ENCODE measurements at regions not wholly inside any gene's neighbourhood (a gene's known extent, or its start where the extent isn't known, plus 50 kb on each side); places are given as distances from the start of the nearest gene placed in this dataset.
"Not testable (repeated sequence)": the region's sequence is repeated elsewhere in the genome, so short reads cannot be mapped to it uniquely, and the experiment has no call there.

DNA sequence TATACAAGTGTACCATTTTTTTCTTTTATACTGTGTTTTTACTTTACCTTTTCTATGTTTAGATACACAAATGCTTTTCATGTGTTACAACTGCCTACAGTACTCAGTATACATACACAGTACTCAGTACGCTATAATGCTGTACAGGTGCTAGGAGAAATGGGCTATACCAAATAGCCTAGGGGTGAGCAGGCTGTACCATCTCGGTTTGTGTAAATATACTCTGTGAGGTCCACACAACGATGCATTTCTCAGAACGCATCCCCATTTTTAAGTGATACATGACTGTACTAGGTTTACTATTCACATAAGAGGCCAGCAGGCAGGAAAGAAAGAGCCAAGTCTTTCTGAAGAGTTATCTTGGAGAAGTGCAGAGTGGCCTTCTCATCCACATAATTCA, 426.4 kb upstream of the MTPN start:
- Histone ChIP-seq H3K36me3 (ENCODE audit: insufficient read depth) (no peaks in the 10 kb centered on the region), H3K4me3 (ENCODE audit: low read depth, low read length) (no peak overlapping the region), H3K27ac (ENCODE audit: low read depth) (no peak overlapping the region), H3K4me1 (ENCODE audit: insufficient read depth) (no peaks in the 10 kb centered on the region)
- no peak for DNase-seq (ENCODE audit: extremely low spot score)
- 91% methylated on average over 4 of the region's 4 CpGs for WGBS

DNA sequence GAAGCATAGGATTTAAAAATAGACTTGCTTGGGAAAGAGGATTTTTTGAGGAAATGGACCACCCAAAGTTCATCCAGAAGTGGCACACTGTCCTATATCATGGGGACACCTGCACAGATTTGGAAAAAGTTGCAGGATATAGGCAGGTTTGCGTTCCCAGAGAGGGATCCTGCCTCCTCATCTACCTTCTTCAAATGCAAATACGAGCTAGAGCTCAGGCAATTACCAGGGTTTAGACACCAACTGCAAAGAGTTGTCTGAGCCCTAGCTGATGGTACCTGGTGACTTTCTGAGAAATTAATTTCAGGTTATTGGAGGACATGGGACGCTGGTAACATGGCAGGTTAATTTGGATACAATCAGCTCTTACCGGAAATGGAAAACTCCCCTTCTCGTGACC, 423.7 kb upstream of the MTPN start:
- 77% methylated on average over 5 of the region's 5 CpGs for WGBS
- no peak overlapping the region for H3K4me3 ChIP-seq (ENCODE audit: low read depth, low read length)
- H3K4me1 ChIP-seq (ENCODE audit: insufficient read depth): no peaks in the 10 kb centered on the region

DNA sequence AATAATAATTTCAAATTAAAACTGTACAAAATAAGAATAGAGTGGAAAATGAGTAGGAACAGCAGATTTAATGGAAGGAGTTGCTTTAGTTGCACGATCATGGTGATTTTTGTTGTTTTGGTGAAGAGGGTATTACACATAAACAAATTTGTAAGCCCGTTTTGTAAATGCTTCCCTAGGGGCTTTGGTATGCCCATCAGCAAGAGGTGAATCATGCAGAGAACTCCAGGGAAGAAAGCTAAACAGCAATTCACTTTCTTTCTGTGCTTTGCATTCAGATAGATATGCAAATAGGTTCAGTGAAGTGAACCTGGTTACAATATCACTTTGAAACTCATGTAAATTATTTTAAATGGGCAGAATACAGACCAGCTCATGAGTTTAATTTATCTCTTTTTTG, 422.2 kb upstream of the MTPN start:
- WGBS: 52% methylated on average over 2 of the region's 2 CpGs
- DNase-seq (ENCODE audit: extremely low spot score): no peak
- Histone ChIP-seq H3K27ac (ENCODE audit: low read depth) (no peak overlapping the region), H3K36me3 (ENCODE audit: insufficient read depth) (no peaks in the 10 kb centered on the region), H3K4me1 (ENCODE audit: insufficient read depth) (no peaks in the 10 kb centered on the region), H3K4me3 (ENCODE audit: low read depth, low read length) (no peak overlapping the region)

More for the DNA sequence above, 423.7 kb upstream of the MTPN start:
- Histone ChIP-seq H3K27ac (ENCODE audit: low read depth) (no peak overlapping the region), H3K36me3 (ENCODE audit: insufficient read depth) (no peaks in the 10 kb centered on the region)
- DNase-seq (ENCODE audit: extremely low spot score): no peak

DNA sequence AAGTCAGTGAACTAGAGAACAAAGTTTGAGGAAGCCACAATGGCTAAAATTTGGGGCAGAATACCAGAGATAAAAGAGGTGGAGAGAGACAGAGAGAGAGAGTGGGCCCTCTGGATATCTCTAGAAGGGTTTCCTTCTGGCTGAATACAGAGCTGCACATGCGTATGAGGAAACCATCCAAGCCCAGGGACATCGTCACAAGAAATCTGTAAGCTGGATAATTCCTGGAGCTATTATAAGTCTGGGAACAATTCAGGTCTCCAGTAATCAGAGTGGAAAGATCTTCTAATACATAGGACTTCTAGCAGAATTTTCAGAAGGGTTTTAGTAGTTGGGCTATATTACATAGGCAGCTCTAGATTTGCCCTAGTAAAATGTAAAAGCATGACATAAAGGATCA, 415.7 kb upstream of the MTPN start:
- WGBS: 66% methylated on average over 2 of the region's 2 CpGs
- DNase-seq (ENCODE audit: extremely low spot score): no peak
- Histone ChIP-seq H3K36me3 (ENCODE audit: insufficient read depth) (no peaks in the 10 kb centered on the region), H3K4me1 (ENCODE audit: insufficient read depth) (no peaks in the 10 kb centered on the region), H3K27ac (ENCODE audit: low read depth) (no peak overlapping the region), H3K4me3 (ENCODE audit: low read depth, low read length) (no peak overlapping the region)

DNA sequence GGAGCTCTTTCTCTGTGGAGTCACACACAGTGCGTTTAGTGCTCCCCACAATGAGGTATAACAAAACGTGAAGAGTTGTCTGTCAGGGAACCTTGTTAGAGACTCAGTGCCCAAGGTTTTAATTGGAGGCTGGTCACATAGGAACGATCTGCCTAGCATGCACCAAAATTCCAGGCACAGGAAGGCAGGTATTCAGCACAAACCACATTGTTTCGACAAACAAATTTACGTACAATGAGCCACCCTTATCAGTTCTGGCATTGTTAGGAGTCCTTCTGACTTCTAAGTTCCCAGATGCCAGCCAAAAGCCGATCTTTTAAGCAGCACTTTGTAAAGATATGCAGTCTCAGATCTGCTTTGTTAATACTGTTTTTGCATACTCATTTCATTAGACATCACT, 414.2 kb upstream of the MTPN start:
- no peak for DNase-seq (ENCODE audit: extremely low spot score)
- Histone ChIP-seq H3K36me3 (ENCODE audit: insufficient read depth) (no peaks in the 10 kb centered on the region), H3K27ac (ENCODE audit: low read depth) (no peak overlapping the region), H3K4me1 (ENCODE audit: insufficient read depth) (no peaks in the 10 kb centered on the region), H3K4me3 (ENCODE audit: low read depth, low read length) (no peak overlapping the region)
- 64% methylated on average over 6 of the region's 6 CpGs for WGBS

DNA sequence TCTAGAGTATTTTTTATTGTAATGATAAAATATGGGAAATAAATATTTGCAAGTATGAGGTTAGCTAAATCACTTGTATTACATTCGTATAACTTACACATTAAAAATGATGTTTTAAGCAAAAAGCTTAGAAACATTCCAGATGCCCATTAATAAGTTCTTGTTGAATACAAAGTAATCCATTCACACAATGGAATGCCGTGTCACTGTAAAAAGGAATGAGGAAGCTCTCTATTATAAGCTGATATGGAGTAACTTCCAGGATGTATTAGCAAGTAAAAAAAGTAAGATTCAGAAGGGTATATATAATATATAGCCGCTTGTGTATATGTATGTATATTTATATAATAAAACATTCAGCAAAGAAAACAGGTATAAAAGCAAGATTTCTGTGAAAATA, 412.8 kb upstream of the MTPN start:
- Histone ChIP-seq H3K27ac (ENCODE audit: low read depth) (no peak overlapping the region), H3K4me1 (ENCODE audit: insufficient read depth) (no peaks in the 10 kb centered on the region), H3K36me3 (ENCODE audit: insufficient read depth) (no peaks in the 10 kb centered on the region), H3K4me3 (ENCODE audit: low read depth, low read length) (no peak overlapping the region)
- 72% methylated on average over 3 of the region's 3 CpGs for WGBS
- DNase-seq (ENCODE audit: extremely low spot score): no peak

DNA sequence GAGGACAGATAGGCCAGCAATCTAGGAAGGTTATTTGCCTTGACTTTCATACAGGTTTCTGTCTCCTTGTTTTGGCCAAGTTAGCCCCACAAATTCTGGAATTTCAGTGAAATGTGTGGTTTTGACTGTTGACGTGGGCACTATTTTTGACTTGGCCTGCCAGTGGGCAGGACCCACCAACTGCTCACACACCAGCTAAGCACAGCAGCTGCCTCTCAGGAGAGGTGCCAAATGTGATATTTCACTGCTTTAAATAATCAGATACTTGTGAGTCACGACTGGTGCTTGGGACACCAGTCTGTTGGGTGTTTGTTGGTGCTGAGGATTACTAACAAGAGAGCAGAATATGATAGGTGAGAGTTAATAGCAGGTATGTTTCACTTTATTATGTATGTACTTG, 409.7 kb upstream of the MTPN start:
- no peak for DNase-seq (ENCODE audit: extremely low spot score)

DNA sequence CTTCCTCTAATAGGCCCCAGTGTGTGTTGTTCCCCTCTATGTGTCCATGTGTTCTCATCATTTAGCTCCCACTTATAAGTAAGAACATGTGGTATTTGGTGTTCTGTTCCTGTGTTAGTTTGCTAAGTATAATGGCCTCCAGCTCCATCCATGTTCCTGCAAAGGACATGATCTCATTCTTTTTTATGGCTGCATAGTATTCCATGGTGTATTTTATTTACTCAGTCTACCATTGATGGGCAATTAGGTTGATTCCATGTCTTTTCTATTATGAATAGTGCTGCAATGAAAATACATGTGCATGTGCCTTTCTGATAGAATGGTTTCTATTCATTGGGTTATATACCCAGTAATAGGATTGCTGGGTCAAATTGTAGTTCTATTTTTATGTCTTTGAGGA, 394.2 kb upstream of the MTPN start:
- H3K4me3 ChIP-seq (ENCODE audit: low read depth, low read length); H3K4me1 ChIP-seq (ENCODE audit: insufficient read depth); H3K36me3 ChIP-seq (ENCODE audit: insufficient read depth); H3K27ac ChIP-seq (ENCODE audit: low read depth); DNase-seq (ENCODE audit: extremely low spot score): not testable (repeated sequence)

More for the DNA sequence above, 409.7 kb upstream of the MTPN start:
- 65% methylated on average over 2 of the region's 2 CpGs for WGBS
- no peaks in the 10 kb centered on the region for H3K4me1 ChIP-seq (ENCODE audit: insufficient read depth)
- H3K27ac ChIP-seq (ENCODE audit: low read depth): no peak overlapping the region
- H3K4me3 ChIP-seq (ENCODE audit: low read depth, low read length): no peak overlapping the region
- H3K36me3 ChIP-seq (ENCODE audit: insufficient read depth): no peaks in the 10 kb centered on the region

DNA sequence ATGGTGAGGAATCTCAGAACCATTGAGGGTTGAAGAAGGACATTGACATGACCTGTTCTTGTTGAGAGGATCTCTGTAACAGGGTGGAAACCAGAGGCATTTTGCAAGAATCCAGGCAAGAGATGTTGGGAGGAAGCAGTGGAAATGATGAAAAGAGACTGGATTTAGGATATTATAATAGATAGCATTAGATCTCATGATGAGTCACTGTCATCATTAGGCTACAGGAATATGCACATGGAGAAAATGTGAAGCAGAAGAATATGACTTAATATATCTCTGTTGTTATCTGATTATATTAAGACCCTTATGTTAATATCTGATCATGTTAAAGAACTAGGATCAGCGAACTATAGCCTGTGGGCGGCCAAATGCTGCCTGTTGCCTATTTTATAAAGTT, 393.0 kb upstream of the MTPN start:
- WGBS: 97% methylated on average over 2 of the region's 2 CpGs
- H3K36me3 ChIP-seq (ENCODE audit: insufficient read depth): no peaks in the 10 kb centered on the region
- H3K4me3 ChIP-seq (ENCODE audit: low read depth, low read length): no peak overlapping the region
- H3K27ac ChIP-seq (ENCODE audit: low read depth): no peak overlapping the region
- H3K4me1 ChIP-seq (ENCODE audit: insufficient read depth): no peaks in the 10 kb centered on the region
- no peak for DNase-seq (ENCODE audit: extremely low spot score)

DNA sequence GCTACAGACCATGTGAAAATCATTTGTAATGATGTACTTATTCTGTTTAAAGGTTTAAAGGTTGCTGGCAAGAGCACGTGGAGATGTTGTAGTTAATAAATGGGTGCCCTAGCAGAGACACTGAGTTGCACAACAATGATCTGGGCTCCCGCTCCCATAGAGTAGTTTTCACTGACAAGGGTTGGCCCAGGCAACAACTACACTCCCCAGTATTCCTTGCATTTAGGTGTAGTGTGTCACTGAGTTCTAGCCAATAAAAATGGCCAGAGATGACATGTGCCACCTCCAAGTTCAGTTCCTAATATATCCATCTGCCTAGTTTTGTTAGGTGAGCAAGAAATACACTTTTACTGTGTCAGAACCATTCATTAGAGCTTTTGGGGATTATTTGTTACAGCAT, 392.1 kb upstream of the MTPN start:
- Histone ChIP-seq H3K36me3 (ENCODE audit: insufficient read depth) (no peaks in the 10 kb centered on the region), H3K27ac (ENCODE audit: low read depth) (no peak overlapping the region), H3K4me3 (ENCODE audit: low read depth, low read length) (no peak overlapping the region), H3K4me1 (ENCODE audit: insufficient read depth) (no peaks in the 10 kb centered on the region)
- 86% methylated on average over 2 of the region's 2 CpGs for WGBS
- no peak for DNase-seq (ENCODE audit: extremely low spot score)

DNA sequence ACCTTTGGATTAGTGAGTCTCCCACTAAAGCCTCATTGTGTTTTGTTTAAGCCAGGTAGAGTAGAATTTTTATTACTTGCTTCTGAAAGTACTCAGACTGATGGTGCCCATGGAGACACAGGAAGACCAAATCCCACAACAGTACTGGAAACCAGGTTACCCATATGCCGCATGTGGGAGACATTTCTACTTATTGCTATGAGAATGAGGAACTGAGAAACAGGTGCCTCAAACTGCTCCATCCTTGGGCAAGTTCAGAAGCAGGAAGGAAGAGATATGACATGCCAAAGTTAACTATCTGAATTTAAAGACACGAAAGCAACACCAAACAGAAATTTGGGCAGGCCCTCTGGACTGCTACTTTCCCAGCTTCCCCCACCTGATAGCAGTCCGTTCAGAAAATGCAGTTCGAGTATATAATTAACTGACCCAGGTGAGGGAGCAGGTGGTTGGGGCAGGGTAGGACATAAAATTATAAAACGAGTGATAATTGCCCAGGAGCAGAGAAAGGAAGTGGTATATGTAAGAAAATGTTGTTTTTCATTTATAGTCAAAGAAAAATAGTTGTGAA, 382.3 kb upstream of the MTPN start:
- DNase-seq (ENCODE audit: extremely low spot score): no peak
- Histone ChIP-seq H3K4me3 (ENCODE audit: low read depth, low read length) (no peak overlapping the region), H3K36me3 (ENCODE audit: insufficient read depth) (no peaks in the 10 kb centered on the region), H3K4me1 (ENCODE audit: insufficient read depth) (no peaks in the 10 kb centered on the region), H3K27ac (ENCODE audit: low read depth) (no peak overlapping the region)
- 79% methylated on average over 5 of the region's 5 CpGs for WGBS

DNA sequence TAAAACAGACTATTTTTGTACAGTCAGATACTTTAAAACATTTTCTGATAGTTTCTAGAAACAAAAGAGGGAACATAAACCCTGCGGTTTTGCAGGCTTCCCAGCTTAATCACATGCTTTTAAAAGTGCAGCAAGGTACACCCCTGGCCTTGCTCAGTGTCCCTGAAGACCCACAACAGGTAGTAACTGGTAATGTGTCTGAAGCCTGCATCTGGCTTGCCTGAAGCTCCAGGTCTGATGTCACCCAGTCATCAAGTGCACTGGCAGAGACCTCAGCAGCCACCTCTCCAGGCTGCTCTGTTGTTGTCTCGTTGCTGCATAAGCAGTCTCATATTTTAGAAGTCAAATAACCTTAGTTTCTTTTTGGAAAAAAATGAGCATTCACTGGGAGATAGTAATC, 376.1 kb upstream of the MTPN start:
- DNase-seq (ENCODE audit: extremely low spot score): no peak
- Histone ChIP-seq H3K4me3 (ENCODE audit: low read depth, low read length) (no peak overlapping the region), H3K4me1 (ENCODE audit: insufficient read depth) (no peaks in the 10 kb centered on the region), H3K27ac (ENCODE audit: low read depth) (no peak overlapping the region), H3K36me3 (ENCODE audit: insufficient read depth) (no peaks in the 10 kb centered on the region)
- 69% methylated on average over 2 of the region's 2 CpGs for WGBS

DNA sequence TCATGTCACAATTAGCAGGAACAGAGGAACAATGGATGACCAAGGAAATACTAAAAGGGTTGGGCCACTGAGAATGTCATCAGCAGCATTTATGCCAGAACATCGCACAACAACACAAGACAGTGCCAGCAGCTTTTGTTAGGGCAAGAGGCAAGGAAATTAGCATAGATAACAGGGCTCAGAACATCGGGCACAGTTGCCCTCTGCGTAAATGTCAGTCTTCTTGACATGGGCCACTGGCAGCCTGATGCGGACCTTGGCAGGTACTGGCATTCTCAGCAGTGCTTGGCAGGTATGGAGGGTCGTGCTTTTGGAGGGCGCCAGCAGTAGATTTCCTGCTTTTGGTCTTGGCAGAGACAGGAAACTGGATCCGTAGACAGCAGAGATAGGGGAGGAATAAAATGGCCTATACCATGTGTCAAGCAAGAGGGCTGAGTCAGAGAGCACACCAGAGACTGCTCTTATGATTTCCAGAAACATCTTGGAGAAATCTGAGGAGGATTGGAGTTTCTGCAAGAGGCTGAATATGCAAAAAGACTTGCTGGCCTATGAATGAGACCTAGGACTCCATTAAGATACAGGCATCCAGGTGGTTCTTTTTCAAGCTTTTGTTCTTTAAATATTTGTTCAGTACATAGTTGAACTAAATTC, 371.5 kb upstream of the MTPN start:
- no peak overlapping the region for H3K27ac ChIP-seq (ENCODE audit: low read depth)
- WGBS: 76% methylated on average over 7 of the region's 7 CpGs
- DNase-seq (ENCODE audit: extremely low spot score): no peak
- H3K4me1 ChIP-seq (ENCODE audit: insufficient read depth): no peaks in the 10 kb centered on the region
- no peak overlapping the region for H3K4me3 ChIP-seq (ENCODE audit: low read depth, low read length)
- no peaks in the 10 kb centered on the region for H3K36me3 ChIP-seq (ENCODE audit: insufficient read depth)

DNA sequence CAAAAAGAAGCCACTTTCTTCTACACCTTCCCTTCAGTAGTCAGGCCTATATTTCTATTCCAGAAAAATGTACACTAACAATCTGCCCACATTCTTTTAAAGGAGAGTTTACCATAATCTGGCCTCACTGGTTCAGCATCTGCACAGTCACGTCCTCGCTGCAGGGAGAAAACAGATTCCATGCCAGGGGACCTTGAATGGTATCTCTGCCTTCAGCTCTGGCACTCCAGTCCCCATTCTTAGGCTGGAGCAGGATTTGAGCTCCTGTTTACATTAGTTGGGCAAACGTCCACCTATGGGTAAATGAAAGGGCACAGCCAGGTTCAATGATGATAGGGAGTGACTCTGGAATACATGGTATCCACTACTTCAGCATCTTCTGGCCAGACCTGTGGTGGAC, 371.0 kb upstream of the MTPN start:
- H3K4me1 ChIP-seq (ENCODE audit: insufficient read depth): no peaks in the 10 kb centered on the region
- no peaks in the 10 kb centered on the region for H3K36me3 ChIP-seq (ENCODE audit: insufficient read depth)
- H3K4me3 ChIP-seq (ENCODE audit: low read depth, low read length): no peak overlapping the region
- no peak overlapping the region for H3K27ac ChIP-seq (ENCODE audit: low read depth)
- no peak for DNase-seq (ENCODE audit: extremely low spot score)
- WGBS: 73% methylated on average over 3 of the region's 3 CpGs

DNA sequence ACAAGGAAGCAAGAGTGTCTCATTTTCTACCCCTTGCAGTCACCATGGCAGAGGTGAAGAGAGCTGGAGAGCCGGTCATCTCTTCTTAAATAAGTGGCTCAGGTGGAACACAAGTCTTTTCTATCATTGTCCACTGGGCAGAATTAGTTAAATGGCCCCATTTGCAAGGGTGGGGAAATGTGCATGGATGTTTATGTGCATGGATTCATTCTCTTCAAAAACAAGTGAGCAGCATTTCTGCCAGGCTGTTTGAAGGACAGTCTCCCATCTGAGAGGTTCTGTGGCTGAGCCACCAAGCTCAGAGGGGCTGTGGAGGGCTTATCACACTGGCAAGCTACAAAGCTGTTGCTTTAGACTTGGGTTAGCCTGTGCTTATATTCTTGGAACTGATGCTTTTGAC, 370.3 kb upstream of the MTPN start:
- DNase-seq (ENCODE audit: extremely low spot score): no peak
- no peaks in the 10 kb centered on the region for H3K4me1 ChIP-seq (ENCODE audit: insufficient read depth)
- H3K4me3 ChIP-seq (ENCODE audit: low read depth, low read length): no peak overlapping the region
- H3K36me3 ChIP-seq (ENCODE audit: insufficient read depth): no peaks in the 10 kb centered on the region
- no peak overlapping the region for H3K27ac ChIP-seq (ENCODE audit: low read depth)
- WGBS: 90% methylated on average over 1 of the region's 1 CpG
